ENCODE measurements at regions not wholly inside any gene's neighbourhood (a gene's known extent, or its start where the extent isn't known, plus 50 kb on each side); places are given as distances from the start of the nearest gene placed in this dataset.

- TF ChIP-seq CTCF (IDR thresholded peaks at IDR 0.05 in 2 of 3, conservative IDR thresholded peaks at IDR 0.05 in 1 of 3; ENCODE audit: borderline replicate concordance in 1 of 3, insufficient read depth in 1 of 3, low read depth in 2 of 3, low read length in 2 of 3): no peak
- TF ChIP-seq POLR2A (IDR thresholded peaks at IDR 0.05; ENCODE audit: borderline replicate concordance, extremely low read depth, insufficient read depth, insufficient read length): no peak
- TF ChIP-seq REST (IDR thresholded peaks at IDR 0.05; ENCODE audit: low read depth): no peak
- TF ChIP-seq POLR2AphosphoS5 (IDR thresholded peaks at IDR 0.05; ENCODE audit: low read depth, low read length): no peak
- no peak for TF ChIP-seq SP1 (IDR thresholded peaks at IDR 0.05; ENCODE audit: low read depth)
- no peak for TF ChIP-seq EZH2phosphoT487 (IDR thresholded peaks at IDR 0.05; ENCODE audit: borderline replicate concordance)
- no peak for TF ChIP-seq JUND (IDR thresholded peaks at IDR 0.05)
- TF ChIP-seq MAX (IDR thresholded peaks at IDR 0.05): no peak
These were observed 296.7 kb downstream of the METTL4 start for GRCh38 chr18:2274613-2275012.
